GM12865 (cell line): ENCODE measurements at regions not wholly inside any gene's neighbourhood (a gene's known extent, or its start where the extent isn't known, plus 50 kb on each side); places are given as distances from the start of the nearest gene placed in this dataset.

Source experiments
- DNase-seq: peaks from one replicate; pipeline ENCODE4 v3.0.0; 2010; ENCODE audit warnings: low read depth
- H3K4me3 ChIP-seq: 2 replicates; pipeline ENCODE4 v1.5.1; 2011; ENCODE audit warnings: mild to moderate bottlenecking, low read depth, low read length, control low read depth
- TF ChIP-seq, protein P1 (sequence below): IDR thresholded peaks from 2 replicates; pipeline ENCODE4 v1.5.1; 2011; ENCODE audit warnings: low read length, control low read depth, low read depth, inconsistent platforms; ENCODE audit not compliant: insufficient read depth; ENCODE audit errors: missing control alignments

DNA sequence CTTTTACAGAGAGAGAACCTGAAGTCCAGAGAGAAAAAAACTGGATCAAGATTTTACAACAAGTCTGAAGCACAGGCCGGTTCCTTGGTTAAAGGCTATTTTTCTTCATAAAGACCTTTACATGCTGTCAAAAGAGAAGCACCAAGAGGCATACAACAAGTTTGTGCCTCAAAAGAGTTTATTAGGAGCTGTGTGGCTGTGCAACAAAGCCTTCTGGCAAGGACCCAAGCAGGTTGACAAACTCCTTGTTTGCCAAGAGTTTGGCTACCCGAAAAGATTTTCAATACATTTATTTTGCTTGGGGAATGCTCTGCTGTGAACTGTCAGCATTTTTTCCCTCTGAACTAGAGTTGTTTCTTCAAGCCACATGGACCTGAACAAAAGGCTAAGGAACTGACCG is 202.9 kb upstream of the RAD23B start:
- no peak for DNase-seq
- H3K4me3 ChIP-seq, result no peak overlapping the region
- TF ChIP-seq, protein P1, sequence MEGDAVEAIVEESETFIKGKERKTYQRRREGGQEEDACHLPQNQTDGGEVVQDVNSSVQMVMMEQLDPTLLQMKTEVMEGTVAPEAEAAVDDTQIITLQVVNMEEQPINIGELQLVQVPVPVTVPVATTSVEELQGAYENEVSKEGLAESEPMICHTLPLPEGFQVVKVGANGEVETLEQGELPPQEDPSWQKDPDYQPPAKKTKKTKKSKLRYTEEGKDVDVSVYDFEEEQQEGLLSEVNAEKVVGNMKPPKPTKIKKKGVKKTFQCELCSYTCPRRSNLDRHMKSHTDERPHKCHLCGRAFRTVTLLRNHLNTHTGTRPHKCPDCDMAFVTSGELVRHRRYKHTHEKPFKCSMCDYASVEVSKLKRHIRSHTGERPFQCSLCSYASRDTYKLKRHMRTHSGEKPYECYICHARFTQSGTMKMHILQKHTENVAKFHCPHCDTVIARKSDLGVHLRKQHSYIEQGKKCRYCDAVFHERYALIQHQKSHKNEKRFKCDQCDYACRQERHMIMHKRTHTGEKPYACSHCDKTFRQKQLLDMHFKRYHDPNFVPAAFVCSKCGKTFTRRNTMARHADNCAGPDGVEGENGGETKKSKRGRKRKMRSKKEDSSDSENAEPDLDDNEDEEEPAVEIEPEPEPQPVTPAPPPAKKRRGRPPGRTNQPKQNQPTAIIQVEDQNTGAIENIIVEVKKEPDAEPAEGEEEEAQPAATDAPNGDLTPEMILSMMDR, result no peak

DNA sequence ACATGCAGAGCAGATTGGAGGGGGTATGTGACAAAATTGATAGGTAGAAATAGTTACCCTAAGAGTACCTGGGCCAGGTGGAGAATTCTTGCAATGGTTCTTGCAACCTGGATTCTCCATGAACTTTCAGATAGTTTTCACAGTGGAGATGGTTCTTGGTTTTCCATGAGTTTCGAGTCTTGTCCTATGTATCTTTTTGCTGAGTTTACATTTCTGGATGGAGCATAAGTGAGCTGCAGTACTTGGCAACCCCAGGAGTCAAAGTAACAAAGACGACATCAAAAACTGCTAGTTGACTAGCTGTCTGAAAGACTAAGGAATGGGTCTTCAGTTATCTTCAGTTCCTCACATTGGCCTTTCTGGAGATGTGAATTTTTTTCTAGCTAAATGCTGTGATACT is 196.6 kb upstream of the RAD23B start:
- no peak overlapping the region for H3K4me3 ChIP-seq
- TF ChIP-seq, protein P1, result no peak
- no peak for DNase-seq

DNA sequence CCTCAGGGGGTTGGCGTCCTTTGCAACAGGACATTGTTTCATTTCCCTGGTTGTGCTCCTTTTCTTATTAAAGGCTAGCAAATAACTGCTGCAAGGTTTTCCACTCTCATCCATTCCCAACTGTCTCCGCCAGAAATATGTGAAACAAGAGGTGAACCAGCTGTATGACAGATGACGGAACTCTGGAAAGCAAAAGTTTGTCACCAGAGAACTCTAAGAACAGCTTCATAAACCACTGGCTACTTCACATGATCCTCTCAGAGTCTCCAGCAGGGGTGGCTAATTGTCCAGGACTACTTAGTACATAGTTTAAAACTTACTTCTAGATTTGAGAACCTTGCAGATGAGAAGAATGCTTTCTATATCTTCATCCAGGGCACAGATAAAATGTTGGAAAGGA is 195.9 kb upstream of the RAD23B start:
- TF ChIP-seq, protein P1, result no peak
- DNase-seq, result no peak
- no peak overlapping the region for H3K4me3 ChIP-seq

DNA sequence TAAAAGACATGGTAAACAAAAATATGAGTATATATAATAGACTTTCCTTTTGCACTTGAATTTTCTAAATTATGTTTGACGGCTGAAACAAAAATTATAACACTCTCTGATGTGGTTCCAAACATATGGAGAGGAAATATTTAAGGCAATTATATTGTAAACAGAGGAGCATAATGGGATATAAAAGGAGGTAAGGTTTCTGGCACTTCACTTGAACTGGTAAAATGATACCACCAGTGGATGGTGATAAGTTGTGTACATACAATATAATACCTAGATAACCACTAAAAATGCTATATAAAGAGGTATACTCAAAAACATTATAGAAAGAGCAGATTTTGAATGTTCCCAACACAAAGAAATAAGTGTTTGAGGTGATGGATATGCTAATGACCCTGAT is 192.9 kb upstream of the RAD23B start:
- TF ChIP-seq, protein P1, result no peak
- no peak overlapping the region for H3K4me3 ChIP-seq
- DNase-seq, result no peak

DNA sequence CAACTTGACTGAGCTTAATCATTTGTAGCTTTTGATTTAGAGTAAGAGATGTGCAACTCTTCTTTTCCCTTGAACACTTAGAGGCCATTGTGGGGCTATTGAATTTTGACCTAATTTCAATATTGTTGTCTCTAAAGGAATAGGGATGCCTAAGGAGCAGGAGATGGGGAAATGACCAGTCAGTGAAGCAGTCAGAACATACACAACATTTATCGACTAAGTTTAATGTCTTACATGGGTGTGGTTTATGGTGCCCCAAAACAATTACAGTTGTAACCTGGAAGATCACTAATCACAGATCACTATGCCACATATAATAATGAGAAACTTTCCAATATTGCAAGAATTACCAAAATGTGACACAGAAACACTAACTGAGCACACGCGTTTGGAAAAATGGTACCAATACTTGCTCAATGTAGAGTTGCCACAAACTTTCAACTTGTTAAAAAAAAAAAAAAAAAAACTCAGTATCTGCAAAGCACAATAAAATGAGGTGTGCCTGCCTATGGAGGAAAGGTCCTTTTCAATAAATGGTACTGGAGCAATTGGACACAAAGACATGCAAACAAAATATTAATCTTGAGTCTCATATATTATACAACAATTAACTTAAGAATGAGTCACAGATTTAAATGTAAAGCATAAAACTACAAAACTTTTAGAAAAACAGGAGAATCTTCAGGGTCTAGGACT is 189.6 kb upstream of the RAD23B start:
- no peak overlapping the region for H3K4me3 ChIP-seq
- no peak for DNase-seq
- TF ChIP-seq, protein P1, result no peak

DNA sequence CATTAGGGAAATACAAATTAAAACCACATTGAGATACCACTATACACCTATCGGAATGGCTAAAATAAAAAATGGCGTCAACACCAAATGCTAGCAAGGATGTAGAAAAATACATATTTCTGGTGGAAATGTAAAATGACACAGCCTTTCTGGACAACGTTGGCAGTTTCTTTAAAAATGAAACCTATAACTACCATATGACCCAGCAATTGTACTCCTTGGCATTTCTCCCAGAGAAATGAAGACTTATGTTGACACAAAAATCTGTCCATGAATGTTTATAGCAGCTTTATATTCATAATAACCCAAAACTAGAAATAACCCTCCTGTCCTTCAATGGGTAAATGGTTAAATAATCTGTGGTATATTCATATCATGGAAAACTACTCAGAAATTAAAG is 188.7 kb upstream of the RAD23B start:
- no peak for DNase-seq
- TF ChIP-seq, protein P1, result no peak

DNA sequence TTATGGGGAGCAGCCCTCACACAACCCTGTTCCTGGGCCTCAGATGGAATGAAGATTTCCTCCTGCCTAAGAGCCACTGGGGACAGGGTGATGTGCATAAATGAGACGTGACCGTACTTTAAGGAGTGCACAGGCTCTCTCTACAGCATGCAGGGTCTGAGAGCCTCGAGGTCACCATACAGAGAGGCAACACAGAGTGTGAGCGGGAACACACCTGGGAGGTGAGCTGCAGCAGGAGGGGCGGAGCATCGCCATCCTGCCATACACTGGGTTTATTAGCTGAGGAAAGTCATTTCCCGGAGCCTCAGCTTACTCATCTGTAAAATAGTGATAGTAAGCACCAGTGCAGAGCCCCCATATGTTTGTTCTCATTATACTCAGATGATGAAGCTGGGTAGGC is 182.5 kb upstream of the RAD23B start:
- no peak for DNase-seq
- TF ChIP-seq, protein P1, result no peak
- no peak overlapping the region for H3K4me3 ChIP-seq

More for the DNA sequence above, 188.7 kb upstream of the RAD23B start:
- no peak overlapping the region for H3K4me3 ChIP-seq
